ENCODE measurements at regions not wholly inside any gene's neighbourhood (a gene's known extent, or its start where the extent isn't known, plus 50 kb on each side); places are given as distances from the start of the nearest gene placed in this dataset.

GRCh38 chr13:60788156-60788829 is 391.3 kb downstream of the TDRD3 start:
- H3K27me3 ChIP-seq (ENCODE audit: insufficient read depth) = no peaks in the 10 kb centered on the region
- ChIA-PET POLR2A (no interaction called here), CTCF (interaction anchor here (0.8 to 1.2 kb wide), 2 partner anchors 50 to 94 kb away, joined by 3 read pairs; no protein-coding TSS in a partner anchor)
- H4K20me1 ChIP-seq (ENCODE audit: insufficient read depth) = no peaks in the 10 kb centered on the region
- no peak overlapping the region for H3K4me3 ChIP-seq (ENCODE audit: low read depth in 2 of 2, low read length in 1 of 2)
- H3K36me3 ChIP-seq (replicated peaks in 1 of 2; ENCODE audit: control insufficient read depth in 1 of 2, insufficient read depth in 2 of 2, low read length in 1 of 2) = no peaks in the 10 kb centered on the region
- 58% methylated on average over 3 of the region's 3 CpGs for WGBS (ENCODE audit: low lambda C conversion rate)
- H3K79me2 ChIP-seq (ENCODE audit: insufficient read depth) = no peaks in the 10 kb centered on the region
- no peak for TF ChIP-seq MXI1 (IDR thresholded peaks at IDR 0.05; ENCODE audit: low read depth, low read length)
- TF ChIP-seq EZH2phosphoT487 (IDR thresholded peaks at IDR 0.05; ENCODE audit: borderline replicate concordance, low read depth) = no peak
- TF ChIP-seq YY1 (IDR thresholded peaks at IDR 0.05; ENCODE audit: low read depth) = no peak
- no peak for TF ChIP-seq SIN3A (IDR thresholded peaks at IDR 0.05; ENCODE audit: borderline replicate concordance, low read depth, low read length)
- no peak for TF ChIP-seq RXRA (IDR thresholded peaks at IDR 0.05; ENCODE audit: borderline replicate concordance, low read depth)
- TF ChIP-seq TEAD4 (IDR thresholded peaks at IDR 0.05; ENCODE audit: borderline replicate concordance, insufficient read depth) = no peak
- TF ChIP-seq IRF3 (IDR thresholded peaks at IDR 0.05; ENCODE audit: low read depth, low read length) = no peak
- no peak for TF ChIP-seq JUND (IDR thresholded peaks at IDR 0.05)
- no peak for TF ChIP-seq EP300 (IDR thresholded peaks at IDR 0.05; ENCODE audit: borderline replicate concordance in 1 of 2, low read depth in 1 of 2, low read length in 1 of 2)
- no peak for TF ChIP-seq NFIC (IDR thresholded peaks at IDR 0.05; ENCODE audit: borderline replicate concordance)
- TF ChIP-seq RFX5 (IDR thresholded peaks at IDR 0.05; ENCODE audit: low read length) = no peak
- TF ChIP-seq GABPA (IDR thresholded peaks at IDR 0.05; ENCODE audit: low read depth) = no peak
- TF ChIP-seq FOSL2 (IDR thresholded peaks at IDR 0.05; ENCODE audit: borderline replicate concordance, low read depth) = no peak
- TF ChIP-seq ELF1 (IDR thresholded peaks at IDR 0.05) = no peak
- no peak for TF ChIP-seq NRF1 (IDR thresholded peaks at IDR 0.05; ENCODE audit: low read depth, low read length)
- TF ChIP-seq TCF12 (IDR thresholded peaks at IDR 0.05) = no peak
- no peak for DNase-seq
- no peak overlapping the region for H3K9ac ChIP-seq
- no peak overlapping the region for H3K27ac ChIP-seq (ENCODE audit: low read depth in 2 of 2, low read length in 1 of 2)
- no peaks in the 10 kb centered on the region for H3K4me1 ChIP-seq (ENCODE audit: control insufficient read depth in 1 of 2, insufficient read depth in 2 of 2, low read depth in 1 of 2, low read length in 1 of 2)
- no peaks in the 10 kb centered on the region for H3K9me3 ChIP-seq
- no peak overlapping the region for H3K4me2 ChIP-seq
- no peaks in the 10 kb centered on the region for H3F3A ChIP-seq (replicated peaks; ENCODE audit: insufficient read depth)
- H3K9me2 ChIP-seq = no peaks in the 10 kb centered on the region
- H2AFZ ChIP-seq (ENCODE audit: low read depth) = no peak overlapping the region

- CTCF ChIA-PET = interaction anchor here (1.2 kb wide), 1 partner anchor 51 kb away, joined by 3 read pairs; no protein-coding TSS in a partner anchor
- no peak for DNase-seq
- POLR2A ChIA-PET = no interaction called here
- no peak for TF ChIP-seq POLR2AphosphoS5 (IDR thresholded peaks at IDR 0.05; ENCODE audit: low read depth, low read length)
- no peak for TF ChIP-seq NFIC (IDR thresholded peaks at IDR 0.05; ENCODE audit: borderline replicate concordance)
- TF ChIP-seq ELF1 (IDR thresholded peaks at IDR 0.05) = no peak
- no peak for TF ChIP-seq CHD2 (IDR thresholded peaks at IDR 0.05; ENCODE audit: low read length, partially characterized antibody)
- no peak for TF ChIP-seq MEF2A (IDR thresholded peaks at IDR 0.05; ENCODE audit: borderline replicate concordance, low read depth)
- no peak for TF ChIP-seq USF1 (IDR thresholded peaks at IDR 0.05; ENCODE audit: borderline replicate concordance, low read depth)
- no peak for TF ChIP-seq RFX5 (IDR thresholded peaks at IDR 0.05; ENCODE audit: low read length)
- no peak for TF ChIP-seq CTCF (IDR thresholded peaks at IDR 0.05)
- no peak for TF ChIP-seq TEAD4 (IDR thresholded peaks at IDR 0.05; ENCODE audit: borderline replicate concordance, insufficient read depth)
- no peak for TF ChIP-seq TCF12 (IDR thresholded peaks at IDR 0.05)
- TF ChIP-seq FOXJ3 (CRISPR knock-in tag; IDR thresholded peaks at IDR 0.05) = no peak
- TF ChIP-seq JUND (IDR thresholded peaks at IDR 0.05) = no peak
- TF ChIP-seq SIN3A (IDR thresholded peaks at IDR 0.05; ENCODE audit: borderline replicate concordance, low read depth, low read length) = no peak
- TF ChIP-seq RXRA (IDR thresholded peaks at IDR 0.05; ENCODE audit: borderline replicate concordance, low read depth) = no peak
- TF ChIP-seq GABPA (IDR thresholded peaks at IDR 0.05; ENCODE audit: low read depth) = no peak
- no peak for TF ChIP-seq IRF3 (IDR thresholded peaks at IDR 0.05; ENCODE audit: low read depth, low read length)
Observed at GRCh38 chr13:60787083-60787482, 390.1 kb downstream of the TDRD3 start.

More at GRCh38 chr13:60787083-60787482, 390.1 kb downstream of the TDRD3 start:
- Histone ChIP-seq H3K9ac (no peak overlapping the region), H3K36me3 (replicated peaks in 1 of 2; ENCODE audit: control insufficient read depth in 1 of 2, insufficient read depth in 2 of 2, low read length in 1 of 2) (no peaks in the 10 kb centered on the region), H3K9me3 (no peaks in the 10 kb centered on the region), H3K27me3 (ENCODE audit: insufficient read depth) (no peaks in the 10 kb centered on the region), H3K4me1 (ENCODE audit: control insufficient read depth in 1 of 2, insufficient read depth in 2 of 2, low read depth in 1 of 2, low read length in 1 of 2) (no peaks in the 10 kb centered on the region), H3K4me3 (ENCODE audit: low read depth in 2 of 2, low read length in 1 of 2) (no peak overlapping the region), H3K79me2 (ENCODE audit: insufficient read depth) (no peaks in the 10 kb centered on the region), H3F3A (replicated peaks; ENCODE audit: insufficient read depth) (no peaks in the 10 kb centered on the region), H3K27ac (ENCODE audit: low read depth in 2 of 2, low read length in 1 of 2) (no peak overlapping the region), H3K9me2 (no peaks in the 10 kb centered on the region), H3K4me2 (no peak overlapping the region), H2AFZ (ENCODE audit: low read depth) (no peak overlapping the region), H4K20me1 (ENCODE audit: insufficient read depth) (no peaks in the 10 kb centered on the region)

All from SK-N-SH (cell line).